Activated naive CD4-positive, alpha-beta T cell treated with anti-CD3 and anti-CD28 coated beads, Interleukin-2, amount 50 U/mL, for 72 hours (primary cell): ENCODE measurements at regions not wholly inside any gene's neighbourhood (a gene's known extent, or its start where the extent isn't known, plus 50 kb on each side); places are given as distances from the start of the nearest gene placed in this dataset.

Experiments
- ATAC-seq, 2 donors: fragments of 150-1000 bp; cut with Tn5 transposase; 2 replicates each; pipeline ENCODE4 v1.10.0; 2021; ENCODE audit warnings: mild to moderate bottlenecking in 2 of 2, moderate library complexity in 2 of 2
- DNase-seq, 2 donors: peaks; one replicate each; pipeline ENCODE4 v3.0.0; 2021 to 2022; ENCODE audit warnings: low spot score in 2 of 2
- H3K27ac Mint-ChIP-seq, 2 donors: one replicate each; pipeline ENCODE4 v1.8.0; 2022; ENCODE audit warnings: mild to moderate bottlenecking in 2 of 2, mixed read lengths in 2 of 2
- H3K36me3 Mint-ChIP-seq, 2 donors: one replicate each; pipeline ENCODE4 v1.8.0; 2022; ENCODE audit warnings: mixed read lengths in 2 of 2
- H3K9me3 Mint-ChIP-seq, 2 donors: one replicate each; pipeline ENCODE4 v1.8.0; 2022; ENCODE audit warnings: mixed read lengths in 2 of 2

DNA sequence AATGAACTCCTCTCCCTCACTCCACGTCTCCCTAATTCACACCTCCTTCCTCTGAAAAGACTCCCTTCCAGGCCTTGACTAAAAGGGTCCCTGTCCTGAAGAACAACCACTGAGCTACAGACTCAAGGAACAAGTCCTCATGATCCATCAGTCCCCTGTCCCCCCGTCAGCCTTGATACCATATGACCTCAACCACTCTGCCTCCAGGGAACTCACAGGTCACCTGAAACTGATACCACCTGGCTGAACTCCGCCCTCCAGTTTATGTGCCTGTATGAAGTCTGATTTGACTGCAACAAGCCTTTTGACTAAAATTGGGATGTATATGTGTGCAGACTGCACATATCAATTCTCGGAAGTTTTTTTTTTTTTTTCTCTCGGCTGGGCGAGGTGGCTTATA, 88.7 kb downstream of the UGCG start:
- peak overlapping the region in 1 of 2 donors; percentile 27 for H3K27ac Mint-ChIP-seq
- H3K36me3 Mint-ChIP-seq, result peaks cover 0 to 6% of the 10 kb centered on the region in 2 donors
- no peak for DNase-seq
- peaks cover 0 to 6% of the 10 kb centered on the region in 2 donors for H3K9me3 Mint-ChIP-seq
- peak in 1 of 2 donors; percentile 30 for ATAC-seq

DNA sequence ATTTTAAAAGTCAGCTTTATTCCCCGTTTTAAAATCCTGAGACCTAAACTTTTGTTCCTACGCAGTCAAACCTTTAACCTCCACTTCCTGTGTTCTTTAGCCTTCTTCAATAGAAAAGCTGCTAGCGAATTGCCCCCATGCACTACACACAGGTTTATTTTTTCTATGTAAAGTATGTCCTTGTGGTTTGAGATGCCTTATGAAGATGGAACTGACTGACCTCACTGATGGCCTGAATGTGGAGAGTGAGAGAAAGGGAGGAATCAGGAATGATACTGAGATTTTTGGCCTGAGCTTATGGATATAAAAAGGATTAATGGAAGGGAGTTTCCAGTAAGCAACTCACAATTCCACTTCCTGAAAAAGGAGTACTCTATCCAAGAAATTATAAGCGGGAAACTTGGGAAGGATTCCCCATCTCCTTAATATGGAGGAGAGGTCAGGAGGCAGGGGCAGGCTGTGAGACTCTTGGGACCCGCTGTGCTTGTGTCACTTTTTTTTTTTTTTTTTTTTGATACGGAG, 89.5 kb downstream of the UGCG start:
- Mint-ChIP-seq H3K36me3 (peaks cover 0 to 8% of the 10 kb centered on the region in 2 donors), H3K27ac (no peak overlapping the region), H3K9me3 (peaks cover 0 to 8% of the 10 kb centered on the region in 2 donors)
- DNase-seq, result no peak
- ATAC-seq, result peak in 1 of 2 donors; percentile 39
